ENCODE measurements at regions not wholly inside any gene's neighbourhood (a gene's known extent, or its start where the extent isn't known, plus 50 kb on each side); places are given as distances from the start of the nearest gene placed in this dataset.

GRCh38 chr1:55318116-55318817 is 103.1 kb upstream of the USP24 start:
- BruUV-seq (replicated peaks), result no TSS peak
- Histone ChIP-seq H3K27me3 (ENCODE audit: low read length) (no peaks in the 10 kb centered on the region), H3K79me2 (ENCODE audit: low read length) (no peaks in the 10 kb centered on the region), H3K4me1 (ENCODE audit: insufficient read depth, low read length) (peaks cover 27% of the 10 kb centered on the region), H4K20me1 (ENCODE audit: low read length) (no peaks in the 10 kb centered on the region), H3F3A (ENCODE audit: low read length, unreplicated experiment) (peaks cover 5% of the 10 kb centered on the region), H3K4me3 (ENCODE audit: low read length) (no peak overlapping the region), H3K9ac (ENCODE audit: low read length) (no peak overlapping the region), H3K4me2 (ENCODE audit: low read length) (no peak overlapping the region), H3K36me3 (ENCODE audit: low read depth, low read length) (no peaks in the 10 kb centered on the region), H3K27ac (ENCODE audit: low read length) (no peak overlapping the region), H2AFZ (ENCODE audit: low read length) (no peak overlapping the region), H3K9me2 (replicated peaks; ENCODE audit: low read length) (no peaks in the 10 kb centered on the region), H3K9me3 (ENCODE audit: low read length) (no peaks in the 10 kb centered on the region)
- CTCF ChIA-PET, result no interaction called here
- intact Hi-C loops (cut with micrococcal nuclease), result no loop called here
- POLR2A ChIA-PET (ENCODE audit: unreplicated experiment), result no interaction called here
- no peak for DNase-seq
- ATAC-seq, result no peak
- TF ChIP-seq, protein P1, sequence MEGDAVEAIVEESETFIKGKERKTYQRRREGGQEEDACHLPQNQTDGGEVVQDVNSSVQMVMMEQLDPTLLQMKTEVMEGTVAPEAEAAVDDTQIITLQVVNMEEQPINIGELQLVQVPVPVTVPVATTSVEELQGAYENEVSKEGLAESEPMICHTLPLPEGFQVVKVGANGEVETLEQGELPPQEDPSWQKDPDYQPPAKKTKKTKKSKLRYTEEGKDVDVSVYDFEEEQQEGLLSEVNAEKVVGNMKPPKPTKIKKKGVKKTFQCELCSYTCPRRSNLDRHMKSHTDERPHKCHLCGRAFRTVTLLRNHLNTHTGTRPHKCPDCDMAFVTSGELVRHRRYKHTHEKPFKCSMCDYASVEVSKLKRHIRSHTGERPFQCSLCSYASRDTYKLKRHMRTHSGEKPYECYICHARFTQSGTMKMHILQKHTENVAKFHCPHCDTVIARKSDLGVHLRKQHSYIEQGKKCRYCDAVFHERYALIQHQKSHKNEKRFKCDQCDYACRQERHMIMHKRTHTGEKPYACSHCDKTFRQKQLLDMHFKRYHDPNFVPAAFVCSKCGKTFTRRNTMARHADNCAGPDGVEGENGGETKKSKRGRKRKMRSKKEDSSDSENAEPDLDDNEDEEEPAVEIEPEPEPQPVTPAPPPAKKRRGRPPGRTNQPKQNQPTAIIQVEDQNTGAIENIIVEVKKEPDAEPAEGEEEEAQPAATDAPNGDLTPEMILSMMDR (conservative IDR thresholded peaks at IDR 0.05; ENCODE audit: low read depth, low read length), result no peak
- no peak for TF ChIP-seq EZH2phosphoT487 (IDR thresholded peaks at IDR 0.05; ENCODE audit: borderline replicate concordance, low read length)
- no peak for TF ChIP-seq EZH2 (IDR thresholded peaks at IDR 0.05; ENCODE audit: low read length, unreplicated experiment)

DNA sequence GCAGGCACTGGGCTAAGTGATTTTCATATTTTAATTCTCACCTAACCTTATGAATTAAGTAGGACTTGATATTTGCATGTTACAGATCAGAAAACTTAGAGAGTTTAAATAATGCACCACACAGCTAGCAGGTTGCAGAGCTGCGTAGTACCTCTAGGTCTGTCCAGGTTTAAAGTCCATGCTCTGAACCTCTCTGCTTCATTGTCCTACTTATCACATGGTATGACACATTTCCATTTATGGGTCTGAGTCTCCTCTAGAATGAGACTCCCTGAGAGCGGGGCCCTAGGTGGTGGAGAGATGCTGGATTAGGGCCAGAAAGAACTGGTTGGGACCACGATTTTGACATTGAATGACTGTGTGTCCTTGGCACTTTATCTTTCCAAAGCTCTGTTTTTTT is 102.5 kb upstream of the USP24 start:
- H3K27ac ChIP-seq (ENCODE audit: low read length), result no peak overlapping the region
- POLR2A ChIA-PET (ENCODE audit: unreplicated experiment), result no interaction called here

More for the DNA sequence above, 102.5 kb upstream of the USP24 start:
- Histone ChIP-seq H3K9me2 (replicated peaks; ENCODE audit: low read length) (no peaks in the 10 kb centered on the region), H3K4me1 (ENCODE audit: insufficient read depth, low read length) (peaks cover 21% of the 10 kb centered on the region), H3K4me2 (ENCODE audit: low read length) (no peak overlapping the region), H3K4me3 (ENCODE audit: low read length) (no peak overlapping the region), H3F3A (ENCODE audit: low read length, unreplicated experiment) (peaks cover 5% of the 10 kb centered on the region), H3K27me3 (ENCODE audit: low read length) (no peaks in the 10 kb centered on the region), H3K36me3 (ENCODE audit: low read depth, low read length) (no peaks in the 10 kb centered on the region), H4K20me1 (ENCODE audit: low read length) (no peaks in the 10 kb centered on the region), H3K79me2 (ENCODE audit: low read length) (no peaks in the 10 kb centered on the region), H2AFZ (ENCODE audit: low read length) (no peak overlapping the region), H3K9me3 (ENCODE audit: low read length) (no peaks in the 10 kb centered on the region), H3K9ac (ENCODE audit: low read length) (no peak overlapping the region)
- ATAC-seq (0 out of 2 replicates have a peak, but pooled peaks have one; percentile 21), DNase-seq (no peak)
- intact Hi-C loops (cut with micrococcal nuclease), result no loop called here
- CTCF ChIA-PET, result no interaction called here
- no TSS peak for BruUV-seq (replicated peaks)
- TF ChIP-seq EZH2phosphoT487 (IDR thresholded peaks at IDR 0.05; ENCODE audit: borderline replicate concordance, low read length) (no peak), EZH2 (IDR thresholded peaks at IDR 0.05; ENCODE audit: low read length, unreplicated experiment) (no peak)
- TF ChIP-seq, protein P1 (conservative IDR thresholded peaks at IDR 0.05; ENCODE audit: low read depth, low read length), result no peak
